Endothelial cell of umbilical vein (primary cell): ENCODE measurements at regions not wholly inside any gene's neighbourhood (a gene's known extent, or its start where the extent isn't known, plus 50 kb on each side); places are given as distances from the start of the nearest gene placed in this dataset.

Experiments used
- BruUV-seq: library from RNA; stranded (reverse); fragments of 400-500 nt; replicated peaks from 2 replicates; lab custom pipeline; 2021; lab: Mats Ljungman, UMichigan
- CTCF ChIA-PET: fragments of 300-600, 350-600 bp; sonication (Branson Sonifier 250); formaldehyde crosslinking; loops from one replicate; lab custom pipeline; 2021; ENCODE audit warnings: antibody characterized with exemption, inconsistent platforms; lab: Charles Lee
- POLR2A ChIA-PET: fragments of 300-600, 350-600 bp; sonication (Branson Sonifier 250); formaldehyde crosslinking; loops from one replicate; lab custom pipeline; 2021; ENCODE audit warnings: antibody characterized with exemption, inconsistent platforms; lab: Charles Lee
- DNase-seq: peaks from one replicate; pipeline ENCODE4 v3.0.0-alpha.2; 2011; ENCODE audit warnings: low read depth, low spot score
- FAIRE-seq: peaks from 2 replicates; lab custom pipeline; 2011; peaks lifted over from hg19 to GRCh38; lab: Jason Lieb, UNC
- H2AFZ ChIP-seq: 2 replicates; pipeline ENCODE4 v1.6.0; 2012; ENCODE audit warnings: low read depth, low read length, control low read depth, inconsistent platforms
- H3K27ac ChIP-seq: 2 replicates; pipeline ENCODE4 v1.5.1; 2011; ENCODE audit warnings: low read depth, mild to moderate bottlenecking, control low read depth, low read length, moderate library complexity; ENCODE audit not compliant: insufficient read depth
- H3K27me3 ChIP-seq, 2 experiments: 2 replicates each; pipeline versions ENCODE4 v1.6.0 to v1.6.1; 2011; ENCODE audit warnings: low read length in 2 of 2, mixed read lengths in 1 of 2; ENCODE audit not compliant: control insufficient read depth in 2 of 2, insufficient read depth in 2 of 2
- H3K36me3 ChIP-seq, 2 experiments: 2 replicates in 1 of 2; 3 replicates in 1 of 2; pipeline ENCODE4 v1.5.1; 2011; ENCODE audit warnings: low read length in 2 of 2, mild to moderate bottlenecking in 1 of 2, moderate library complexity in 1 of 2; ENCODE audit not compliant: control insufficient read depth in 2 of 2, insufficient read depth in 2 of 2; ENCODE audit errors: extremely low read depth in 1 of 2
- H3K4me1 ChIP-seq: 3 replicates; pipeline ENCODE4 v1.5.1; 2011; ENCODE audit warnings: mild to moderate bottlenecking, low read length; ENCODE audit not compliant: control insufficient read depth, insufficient read depth; ENCODE audit errors: extremely low read depth
- H3K4me2 ChIP-seq: 2 replicates; pipeline ENCODE4 v1.6.1; 2011; ENCODE audit warnings: low read length, control low read depth, mixed read lengths; ENCODE audit not compliant: insufficient read depth
- H3K4me3 ChIP-seq, 3 experiments: fragments of 200-600 bp in 1 of 3; sonication (generic), shearing (Covaris generic) in 1 of 3; replicated peaks in 1 of 3; 2 replicates each; pipeline ENCODE4 v1.5.1; 2011 to 2016; ENCODE audit warnings: control low read depth in 3 of 3, low read length in 3 of 3, mild to moderate bottlenecking in 2 of 3, inconsistent platforms in 1 of 3, low read depth in 1 of 3, moderate library complexity in 1 of 3; ENCODE audit not compliant: insufficient read depth in 1 of 3
- H3K79me2 ChIP-seq: 2 replicates; pipeline ENCODE4 v1.6.0; 2012; ENCODE audit warnings: low read length, inconsistent platforms; ENCODE audit not compliant: control insufficient read depth, insufficient read depth
- H3K9ac ChIP-seq: replicated peaks from 2 replicates; pipeline ENCODE3; 2011; ENCODE audit warnings: low read length, control low read depth; ENCODE audit not compliant: insufficient read depth; ENCODE audit errors: extremely low read depth
- H3K9me1 ChIP-seq: replicated peaks from 3 replicates; pipeline ENCODE4 v1.6.0; 2011; ENCODE audit warnings: mild to moderate bottlenecking, low read length; ENCODE audit not compliant: control insufficient read depth, insufficient read depth; ENCODE audit errors: extremely low read depth
- H3K9me3 ChIP-seq: replicated peaks from 2 replicates; pipeline ENCODE4 v1.5.1; 2012; ENCODE audit warnings: low read length, inconsistent platforms; ENCODE audit not compliant: control insufficient read depth, insufficient read depth
- H4K20me1 ChIP-seq: replicated peaks from 2 replicates; pipeline ENCODE3; 2011; ENCODE audit warnings: mild to moderate bottlenecking, low read length; ENCODE audit not compliant: control insufficient read depth, insufficient read depth; ENCODE audit errors: extremely low read depth
- CTCF ChIP-seq, 2 donors: IDR thresholded peaks; 1 replicate in 1 of 2; 2 replicates in 1 of 2; pipeline ENCODE4 v1.5.1; 2011; ENCODE audit warnings: low read length in 2 of 2, mild to moderate bottlenecking in 2 of 2, moderate library complexity in 2 of 2, control low read depth in 1 of 2, inconsistent platforms in 1 of 2, low read depth in 1 of 2; ENCODE audit not compliant: insufficient read depth in 1 of 2; ENCODE audit errors: extremely low read depth in 1 of 2
- EZH2 ChIP-seq: IDR thresholded peaks from 2 replicates; pipeline ENCODE4 v1.6.1; 2012; ENCODE audit warnings: borderline replicate concordance, low read depth, mild to moderate bottlenecking, moderate library complexity, low read length, inconsistent platforms; ENCODE audit not compliant: severe bottlenecking
- FOS ChIP-seq: IDR thresholded peaks from 2 replicates; pipeline ENCODE4 v1.6.1; 2011; ENCODE audit warnings: mild to moderate bottlenecking, low read length, moderate library complexity, borderline replicate concordance; ENCODE audit not compliant: insufficient read depth
- GATA2 ChIP-seq: IDR thresholded peaks from 2 replicates; pipeline ENCODE4 v1.7.0; 2011; ENCODE audit warnings: low read depth, mild to moderate bottlenecking, moderate library complexity, mixed read lengths, low read length; ENCODE audit not compliant: insufficient read length, insufficient read depth
- JUN ChIP-seq: IDR thresholded peaks from 2 replicates; pipeline ENCODE4 v1.6.1; 2011; ENCODE audit warnings: borderline replicate concordance, low read depth; ENCODE audit not compliant: insufficient read length, insufficient read depth
- MYC ChIP-seq: IDR thresholded peaks from one replicate; pipeline ENCODE4 v1.6.1; 2011; ENCODE audit warnings: mild to moderate bottlenecking, low read depth, low read length
- POLR2A ChIP-seq: IDR thresholded peaks from 2 replicates; pipeline ENCODE4 v1.6.1; 2012; ENCODE audit warnings: low read depth, mild to moderate bottlenecking, control low read depth, low read length
- POLR2AphosphoS5 ChIP-seq: IDR thresholded peaks from 2 replicates; pipeline ENCODE4 v1.6.1; 2012; ENCODE audit warnings: low read depth, mild to moderate bottlenecking, control low read depth, low read length, moderate library complexity; ENCODE audit not compliant: insufficient read depth
- dilution Hi-C: fragments of 300-500 bp; cut with MboI; formaldehyde crosslinking; loops from one replicate; pipeline ENCODE4 v1.15.0; 2019; ENCODE audit warnings: low sequenced_read_pairs; ENCODE audit not compliant: extremely low pct_ligation_motif_present
- intact Hi-C: fragments of 100-400 bp; cut with micrococcal nuclease; formaldehyde crosslinking; loops from one replicate; pipeline ENCODE4 v1.10.0; 2022
- TF ChIP-seq, protein P1 (sequence below): IDR thresholded peaks from 2 replicates; pipeline ENCODE4 v1.6.1; 2011; ENCODE audit not compliant: insufficient read depth, insufficient read length

DNA sequence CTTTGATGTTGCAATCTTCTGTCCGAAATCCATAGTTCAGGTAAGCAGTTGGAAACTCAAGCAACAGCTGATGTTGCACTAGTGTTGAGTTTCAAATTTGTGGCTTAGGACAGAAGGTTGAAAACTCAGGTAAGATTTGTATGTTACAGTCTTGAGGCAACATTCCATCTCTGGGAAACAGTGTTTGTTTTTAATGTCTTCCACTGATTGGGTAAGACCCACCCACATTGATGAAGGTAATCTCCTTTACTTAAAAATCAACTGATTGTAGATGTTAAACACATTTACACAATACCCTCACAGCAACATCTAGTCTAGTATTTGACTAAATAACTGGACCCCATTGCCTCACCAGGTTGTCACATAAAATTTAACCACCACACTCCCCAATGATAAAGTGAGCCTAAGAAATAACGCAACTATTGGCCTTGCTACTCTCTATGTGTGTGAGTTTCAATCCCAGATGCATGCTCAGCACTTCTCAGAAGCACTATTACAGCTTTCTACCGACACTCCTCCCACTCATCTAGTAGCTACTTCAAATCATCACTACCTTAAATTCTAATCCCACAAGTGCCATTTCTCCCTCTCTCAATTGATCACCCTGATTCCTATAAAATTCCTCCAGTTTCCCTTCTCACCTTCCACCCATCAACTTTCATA is 164.0 kb downstream of the MBD2 start:
- Histone ChIP-seq H3K9me1 (no peaks in the 10 kb centered on the region), H3K79me2 (no peaks in the 10 kb centered on the region), H3K9me3 (no peaks in the 10 kb centered on the region), H3K27ac (no peak overlapping the region), H3K4me3 (no peak overlapping the region), H2AFZ (no peak overlapping the region), H3K9ac (no peak overlapping the region), H3K36me3 (no peaks in the 10 kb centered on the region), H4K20me1 (no peaks in the 10 kb centered on the region), H3K4me2 (no peak overlapping the region), H3K4me1 (no peaks in the 10 kb centered on the region), H3K27me3 (no peaks in the 10 kb centered on the region)
- DNase-seq (no peak), FAIRE-seq (no peak)
- no peak for TF ChIP-seq POLR2A
- TF ChIP-seq, protein P1, sequence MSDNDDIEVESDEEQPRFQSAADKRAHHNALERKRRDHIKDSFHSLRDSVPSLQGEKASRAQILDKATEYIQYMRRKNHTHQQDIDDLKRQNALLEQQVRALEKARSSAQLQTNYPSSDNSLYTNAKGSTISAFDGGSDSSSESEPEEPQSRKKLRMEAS: no peak
- no peak for TF ChIP-seq JUN
- no peak for TF ChIP-seq EZH2
- no TSS peak for BruUV-seq
- intact Hi-C loops (no loop called here), dilution Hi-C loops (no loop called here)
- CTCF ChIA-PET: no interaction called here
- POLR2A ChIA-PET: no interaction called here

DNA sequence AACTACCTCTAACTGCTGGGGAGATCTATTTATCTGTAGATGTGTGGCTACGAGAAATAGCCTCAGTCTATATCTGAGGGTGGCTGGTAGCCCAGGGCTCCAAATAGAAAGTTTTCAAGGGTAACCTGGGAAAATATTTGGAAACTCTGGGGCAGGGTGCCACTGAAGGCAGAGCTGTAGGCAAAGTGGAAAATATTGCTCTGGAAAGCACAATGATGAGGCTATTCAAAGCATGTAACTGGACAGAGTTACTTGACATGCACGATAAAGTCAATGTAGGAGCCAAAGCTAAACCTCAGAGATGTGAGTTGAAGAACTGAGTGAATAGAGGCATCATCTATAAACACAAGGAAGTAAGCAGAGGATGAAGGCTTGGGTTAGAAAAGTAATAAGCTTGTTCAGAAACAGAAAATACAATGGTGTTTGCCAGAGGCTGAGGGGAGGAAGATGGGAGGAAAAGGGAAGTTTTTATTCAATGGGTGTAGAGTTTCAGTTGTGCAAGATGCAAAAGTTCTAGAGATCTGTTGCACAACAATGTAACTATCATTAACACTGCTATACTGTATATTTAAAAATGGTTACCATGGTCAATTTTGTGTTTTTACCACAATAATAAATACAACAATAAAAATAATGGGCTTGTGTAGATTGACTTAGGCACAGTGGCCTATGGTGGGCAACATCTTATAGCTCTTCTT is 171.6 kb downstream of the MBD2 start:
- Histone ChIP-seq H4K20me1 (no peaks in the 10 kb centered on the region), H3K4me2 (no peak overlapping the region), H2AFZ (no peak overlapping the region), H3K27me3 (no peaks in the 10 kb centered on the region), H3K9me1 (no peaks in the 10 kb centered on the region), H3K4me1 (no peaks in the 10 kb centered on the region), H3K27ac (no peak overlapping the region), H3K79me2 (no peaks in the 10 kb centered on the region), H3K9ac (no peak overlapping the region), H3K4me3 (no peak overlapping the region), H3K9me3 (no peaks in the 10 kb centered on the region), H3K36me3 (no peaks in the 10 kb centered on the region)
- intact Hi-C loops: no loop called here
- DNase-seq (no peak), FAIRE-seq (no peak)
- ChIA-PET POLR2A (no interaction called here), CTCF (no interaction called here)
- TF ChIP-seq, protein P1: no peak
- TF ChIP-seq MYC (no peak), EZH2 (no peak), CTCF (IDR thresholded peaks at IDR 0.05; ENCODE audit: extremely low read depth in 1 of 2, insufficient read depth in 1 of 2, low read depth in 1 of 2, low read length in 2 of 2) (no peak), POLR2A (no peak), FOS (no peak), POLR2AphosphoS5 (no peak), JUN (no peak), GATA2 (no peak)
- dilution Hi-C loops: no loop called here
- BruUV-seq: no TSS peak
